NCI-H2107 treated with DMSO at 0.1 percent for 48 hours (cell line): ENCODE measurements at regions not wholly inside any gene's neighbourhood (a gene's known extent, or its start where the extent isn't known, plus 50 kb on each side); places are given as distances from the start of the nearest gene placed in this dataset.

Source experiments
- DNase-seq: peaks from one replicate; lab custom pipeline; 2025; ENCODE audit not compliant: unreplicated experiment; lab: John Stamatoyannopoulos, UW

- no peak for DNase-seq
Observed at GRCh38 chr10:117948493-117948892, 98.2 kb downstream of the RAB11FIP2 start.

GRCh38 chr10:117950408-117950807 lies 96.3 kb downstream of the RAB11FIP2 start:
- no peak for DNase-seq
